T1000 (cell line): ENCODE measurements at regions not wholly inside any gene's neighbourhood (a gene's known extent, or its start where the extent isn't known, plus 50 kb on each side); places are given as distances from the start of the nearest gene placed in this dataset.

ENCODE experiments used
- DNase-seq: peaks from one replicate; lab custom pipeline; 2025; ENCODE audit warnings: mixed read lengths; lab: John Stamatoyannopoulos, UW

DNA sequence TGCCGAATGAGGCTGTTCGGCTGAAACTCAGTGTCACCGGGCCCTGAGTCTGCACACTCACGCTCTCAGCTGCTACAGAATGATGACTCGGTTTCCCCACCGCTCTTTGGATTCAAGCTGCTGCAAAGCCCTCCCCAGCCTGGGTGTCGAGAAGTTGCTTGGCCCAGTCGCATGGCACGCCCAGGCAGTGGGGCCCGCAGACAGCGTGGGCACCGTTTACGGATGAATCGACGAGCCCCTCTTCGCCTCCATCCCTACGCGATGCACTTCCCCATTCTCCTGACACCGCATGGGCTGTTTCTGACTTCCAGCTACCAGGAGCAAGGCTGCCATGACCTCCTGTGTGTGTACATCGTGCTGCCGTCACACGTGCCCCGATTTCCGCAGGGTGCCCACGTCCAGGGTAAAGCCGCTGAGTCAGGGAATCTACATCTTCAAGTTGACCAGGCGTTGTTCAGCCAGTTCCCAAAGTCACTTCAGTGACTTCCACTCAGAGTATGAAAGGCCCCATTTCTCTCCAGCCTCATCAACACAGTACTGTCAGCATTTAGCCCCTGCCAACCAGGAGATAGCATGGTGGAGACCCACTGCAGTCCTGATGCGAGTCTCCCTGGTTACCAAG lies 60.3 kb upstream of the GPC1 start:
- DNase-seq, result no peak

DNA sequence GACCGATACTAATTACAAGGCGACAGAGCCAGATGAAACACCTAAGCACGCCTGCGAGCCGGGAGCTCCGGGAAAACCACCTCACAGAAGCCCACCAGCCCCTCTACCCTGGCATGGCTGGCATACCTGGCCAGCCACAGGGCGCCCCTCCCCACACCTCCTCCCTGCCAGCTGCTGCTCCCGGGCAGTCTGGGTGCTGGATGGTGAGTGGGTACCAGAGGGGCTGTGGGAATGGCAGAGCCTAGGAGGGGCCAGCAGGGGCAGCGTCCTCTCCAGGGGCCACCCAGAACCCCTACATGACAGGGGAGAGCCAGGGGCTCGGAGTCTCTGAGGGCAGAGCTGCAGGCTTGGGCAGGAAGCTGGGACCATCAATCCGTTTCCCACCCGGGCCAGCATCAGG lies 58.7 kb upstream of the GPC1 start:
- DNase-seq, result no peak

- DNase-seq, result no peak
These were observed 58.1 kb upstream of the GPC1 start for GRCh38 chr2:240377366-240377765.

DNA sequence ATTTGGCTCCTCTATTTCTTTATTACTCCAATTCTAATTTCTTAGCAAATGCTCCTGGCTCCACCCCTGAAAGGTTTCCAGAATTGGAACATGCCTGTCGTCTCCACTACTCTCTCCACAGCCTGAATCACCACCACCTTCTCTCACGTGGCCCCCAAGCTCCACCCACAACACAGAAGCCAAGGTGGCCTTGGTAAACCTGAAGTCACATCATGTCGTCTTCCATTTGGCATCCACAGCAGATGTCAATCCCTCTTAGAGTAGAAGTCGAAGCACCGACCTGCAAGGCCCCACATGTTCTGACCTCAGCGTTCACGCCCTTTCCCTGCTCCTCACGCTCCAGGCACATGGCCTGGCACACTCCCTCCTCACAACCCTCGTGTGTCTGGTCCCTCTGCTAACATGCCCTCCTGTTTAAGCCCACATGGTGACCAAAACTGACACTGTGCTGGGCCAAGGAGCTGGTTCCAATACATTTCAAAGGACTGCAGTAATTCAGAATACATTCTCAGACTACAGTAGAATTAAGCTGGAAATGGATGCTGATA lies 56.3 kb upstream of the GPC1 start:
- DNase-seq, result no peak

DNA sequence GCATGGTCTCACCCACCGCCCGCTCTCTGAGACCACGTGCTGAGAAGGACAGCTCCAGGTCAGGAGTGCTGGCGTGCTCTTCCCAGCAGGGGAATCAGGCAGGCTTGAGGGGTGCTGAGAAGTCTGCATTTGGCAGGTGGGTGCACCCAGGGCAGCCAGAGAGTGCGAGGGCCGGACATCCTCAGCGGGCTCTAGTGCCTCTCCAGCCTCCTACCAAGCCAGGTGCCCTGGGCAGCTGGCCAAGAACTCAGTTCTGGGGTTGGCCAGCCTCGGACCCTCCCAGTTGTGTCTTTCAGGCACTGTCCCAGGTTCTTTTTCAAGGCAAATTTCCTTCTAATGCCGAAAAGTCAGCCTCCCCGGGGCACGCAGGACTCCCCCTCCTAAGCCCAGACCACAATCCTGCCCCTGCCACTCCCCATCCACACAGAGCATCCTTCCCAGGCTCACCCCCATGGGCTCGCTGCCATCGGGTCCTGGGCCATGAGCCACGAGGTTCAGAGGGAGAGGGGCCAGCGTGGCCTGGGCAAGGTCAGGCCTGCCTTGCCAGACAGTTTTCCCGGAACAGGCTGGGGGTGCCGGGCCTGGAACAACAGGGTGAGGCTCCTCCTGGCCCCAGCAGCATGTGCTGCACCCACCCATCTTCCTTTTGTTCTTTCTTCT lies 52.2 kb upstream of the GPC1 start:
- DNase-seq, result no peak

GRCh38 chr2:240383871-240384700 lies 51.4 kb upstream of the GPC1 start:
- DNase-seq, result no peak

GRCh38 chr2:240384711-240385450 lies 50.6 kb upstream of the GPC1 start:
- no peak for DNase-seq

DNA sequence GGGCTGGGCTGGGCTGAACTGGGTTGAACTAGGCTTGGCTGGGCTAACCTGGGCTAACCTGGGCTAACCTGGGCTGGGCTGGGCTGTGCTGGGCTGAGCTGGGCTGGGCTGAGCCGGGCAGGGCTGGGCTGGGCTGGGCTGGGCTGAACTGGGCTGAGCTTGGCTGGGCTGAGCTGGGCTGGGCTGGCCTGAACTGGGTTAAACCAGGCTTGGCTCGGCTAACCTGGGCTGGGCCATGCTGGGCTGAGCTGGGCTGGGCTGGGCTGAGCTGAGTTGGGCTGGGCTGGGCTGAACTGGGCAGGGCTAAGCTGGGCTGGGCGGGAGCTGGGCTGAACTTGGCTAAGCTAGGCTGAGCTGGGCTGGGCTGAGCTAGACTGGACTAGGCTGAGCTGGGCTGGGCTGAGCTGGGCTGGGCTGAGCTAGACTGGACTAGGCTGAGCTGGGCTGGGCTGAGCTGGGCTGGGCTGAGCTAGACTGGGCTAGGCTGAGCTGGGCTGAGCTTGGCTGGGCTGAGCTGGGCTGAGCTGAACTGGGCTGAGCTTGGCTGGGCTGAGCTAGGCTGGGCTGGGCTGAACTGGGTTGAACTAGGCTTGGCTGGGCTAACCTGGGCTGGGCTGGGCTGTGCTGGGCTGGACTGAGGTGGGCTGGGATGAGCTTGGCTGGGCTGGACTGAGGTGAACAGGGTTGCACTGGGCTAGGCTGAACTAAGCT lies 49.9 kb upstream of the GPC1 start:
- DNase-seq, result peak; percentile 23
